GM18517 (cell line): ENCODE measurements at regions not wholly inside any gene's neighbourhood (a gene's known extent, or its start where the extent isn't known, plus 50 kb on each side); places are given as distances from the start of the nearest gene placed in this dataset.
"Not testable (repeated sequence)": the region's sequence is repeated elsewhere in the genome, so short reads cannot be mapped to it uniquely, and the experiment has no call there.

Experiments
- ATAC-seq: cut with Tn5 transposase; IDR thresholded peaks from one replicate; pipeline ENCODE4 v1.9.1; 2021; ENCODE audit warnings: mild to moderate bottlenecking, moderate library complexity; ENCODE audit not compliant: unreplicated experiment

GRCh38 chr13:111006506-111007031 lies 91.7 kb upstream of the ANKRD10 start:
- no peak for ATAC-seq

- no peak for ATAC-seq
These were observed 91.1 kb upstream of the ANKRD10 start for GRCh38 chr13:111005808-111006505.

GRCh38 chr13:111005364-111005763 lies 90.5 kb upstream of the ANKRD10 start:
- ATAC-seq, result no peak

GRCh38 chr13:111004444-111004843 lies 89.6 kb upstream of the ANKRD10 start:
- no peak for ATAC-seq

- no peak for ATAC-seq
These were observed 86.8 kb upstream of the ANKRD10 start for GRCh38 chr13:111001636-111002035.

GRCh38 chr13:110993788-110994187 lies 78.9 kb upstream of the ANKRD10 start:
- no peak for ATAC-seq

- no peak for ATAC-seq
These were observed 77.2 kb upstream of the ANKRD10 start for GRCh38 chr13:110991991-110992508.

- ATAC-seq, result no peak
These were observed 74.5 kb upstream of the ANKRD10 start for GRCh38 chr13:110989331-110989730.

- ATAC-seq, result no peak
These were observed 70.7 kb upstream of the ANKRD10 start for GRCh38 chr13:110985541-110985940.

GRCh38 chr13:110984798-110985197 lies 69.9 kb upstream of the ANKRD10 start:
- no peak for ATAC-seq

GRCh38 chr13:110984381-110984780 lies 69.5 kb upstream of the ANKRD10 start:
- ATAC-seq, result no peak

- no peak for ATAC-seq
These were observed 68.4 kb upstream of the ANKRD10 start for GRCh38 chr13:110983241-110983640.

GRCh38 chr13:110981379-110981778 lies 66.5 kb upstream of the ANKRD10 start:
- no peak for ATAC-seq

GRCh38 chr13:110980921-110981320 lies 66.1 kb upstream of the ANKRD10 start:
- no peak for ATAC-seq

GRCh38 chr13:110979149-110979548 lies 64.3 kb upstream of the ANKRD10 start:
- not testable (repeated sequence) for ATAC-seq

GRCh38 chr13:110978390-110978789 lies 63.5 kb upstream of the ANKRD10 start:
- no peak for ATAC-seq

GRCh38 chr13:110976785-110977184 lies 61.9 kb upstream of the ANKRD10 start:
- no peak for ATAC-seq

GRCh38 chr13:110973007-110973700 lies 58.3 kb upstream of the ANKRD10 start:
- ATAC-seq, result no peak

GRCh38 chr13:110971486-110971885 lies 56.6 kb upstream of the ANKRD10 start:
- ATAC-seq, result no peak

GRCh38 chr13:110967156-110967855 lies 52.4 kb upstream of the ANKRD10 start:
- not testable (repeated sequence) for ATAC-seq

GRCh38 chr13:110965755-110966134 lies 50.9 kb upstream of the ANKRD10 start:
- ATAC-seq, result no peak
